GM19372 (cell line): ENCODE measurements at regions not wholly inside any gene's neighbourhood (a gene's known extent, or its start where the extent isn't known, plus 50 kb on each side); places are given as distances from the start of the nearest gene placed in this dataset.

ENCODE experiments used
- ATAC-seq: cut with Tn5 transposase; IDR thresholded peaks from one replicate; pipeline ENCODE4 v1.9.1; 2021; ENCODE audit warnings: mild to moderate bottlenecking, low read depth, moderate library complexity; ENCODE audit not compliant: unreplicated experiment

DNA sequence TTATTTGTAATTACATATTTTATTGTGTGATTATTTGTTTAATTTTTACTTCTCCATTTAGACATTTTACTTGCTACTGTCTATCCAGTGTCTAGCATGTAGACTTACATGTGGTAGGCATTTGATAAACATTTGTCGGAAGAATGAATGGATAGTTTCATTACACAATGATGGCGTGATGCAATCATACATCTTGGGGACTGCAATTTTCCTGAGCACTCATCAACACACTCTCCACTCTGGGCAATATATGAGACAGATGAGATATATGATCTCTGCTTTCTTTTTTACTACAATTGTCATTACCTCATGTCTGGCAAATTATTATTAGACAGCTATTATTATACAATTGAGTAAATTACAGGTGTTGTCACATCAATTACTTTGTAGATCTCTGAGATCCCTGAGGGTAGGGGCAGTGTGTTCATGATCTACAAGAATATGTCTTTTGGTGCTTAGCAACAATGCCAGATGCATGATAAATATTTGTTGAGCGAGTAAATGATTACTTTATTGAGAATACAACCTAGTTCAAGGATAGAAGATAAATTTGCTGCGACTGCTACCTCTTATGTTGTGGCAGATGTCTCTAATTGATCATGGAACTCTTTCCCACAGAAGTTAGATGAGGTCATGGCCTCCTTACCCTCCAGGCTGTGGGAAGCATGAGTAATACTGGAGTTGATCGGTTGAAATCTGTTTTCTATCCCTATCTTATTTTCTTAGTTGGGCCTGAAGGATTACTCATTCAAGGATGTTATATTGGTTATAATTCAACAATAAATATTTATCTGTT lies 416.0 kb downstream of the LRIG3 start:
- ATAC-seq: no peak

DNA sequence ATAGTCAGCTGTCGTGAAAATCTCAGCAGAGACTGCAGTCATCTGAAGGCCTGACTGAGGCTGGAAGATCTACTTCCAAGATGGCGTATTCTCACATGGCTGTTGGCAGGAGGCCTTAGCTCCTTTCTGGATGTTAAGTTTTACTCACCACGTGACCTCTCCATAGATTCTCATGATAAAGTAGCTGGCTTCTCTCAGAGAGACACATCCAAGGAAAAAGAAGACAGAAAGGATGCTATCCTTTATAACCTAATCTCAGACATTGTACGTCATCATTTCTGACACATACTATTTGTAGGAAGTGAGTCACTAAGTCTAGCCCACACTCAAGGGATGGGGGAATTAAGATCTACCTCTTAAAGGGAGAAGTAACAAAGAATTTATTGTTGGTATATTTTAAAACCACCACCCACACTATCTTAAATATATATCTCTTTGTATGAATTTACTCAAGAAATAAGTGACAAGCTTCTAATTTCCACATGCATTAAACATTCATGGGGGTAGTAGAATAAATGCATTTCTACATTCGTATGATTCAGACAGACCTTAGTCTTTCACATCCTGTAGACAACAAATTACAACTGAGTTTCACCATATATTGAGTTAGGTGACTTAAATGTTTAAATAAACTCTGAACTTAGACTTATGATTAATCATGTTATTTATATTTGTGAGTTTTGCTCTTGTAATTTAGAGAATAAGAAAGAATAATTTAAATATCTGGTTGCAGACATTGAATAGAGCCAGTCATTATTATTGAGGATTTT lies 411.0 kb downstream of the LRIG3 start:
- no peak for ATAC-seq

DNA sequence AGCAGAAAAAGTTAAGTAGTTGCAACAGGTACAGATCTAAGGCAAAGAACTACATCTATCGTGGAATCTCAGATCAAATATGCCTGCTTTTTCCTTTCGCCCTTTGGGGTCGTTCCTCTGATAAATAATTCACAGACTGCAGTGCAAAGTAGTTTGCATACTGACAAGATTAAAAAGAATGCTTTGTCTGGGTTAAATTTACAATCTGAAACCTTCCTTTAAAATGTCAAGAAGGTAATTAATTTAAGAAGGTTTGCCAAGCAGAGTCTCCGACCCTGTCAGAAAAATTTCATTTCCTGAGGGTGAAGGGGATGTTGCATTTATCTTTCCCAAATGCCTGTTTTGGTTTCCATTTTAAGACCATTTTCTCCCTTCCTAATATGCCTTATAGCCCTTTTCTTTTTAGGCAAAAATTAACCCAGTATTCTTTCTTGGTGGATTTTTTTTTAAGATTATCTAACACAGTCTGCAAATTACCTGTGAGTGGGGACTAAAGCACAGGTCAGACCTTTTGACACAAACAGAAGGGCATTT lies 406.9 kb downstream of the LRIG3 start:
- no peak for ATAC-seq

DNA sequence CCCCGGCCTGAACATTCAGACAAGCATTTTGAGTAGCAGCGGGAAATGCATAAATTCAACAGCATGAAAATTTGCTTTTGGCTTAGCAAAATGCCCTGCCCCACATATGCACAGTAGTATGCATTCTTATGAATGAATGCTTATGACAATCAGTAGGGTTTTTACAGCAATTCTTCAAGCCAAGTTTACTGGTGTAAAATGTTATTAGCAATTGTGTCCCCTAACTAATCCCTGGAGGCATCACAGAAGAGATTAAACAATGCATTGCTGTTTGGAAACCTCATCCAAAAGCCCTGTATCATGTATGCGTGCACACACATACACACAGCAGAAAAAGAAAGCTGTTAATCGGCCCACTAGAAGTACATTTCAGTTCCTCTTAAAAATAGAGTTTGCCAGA lies 406.5 kb downstream of the LRIG3 start:
- no peak for ATAC-seq

GRCh38 chr12:58519839-58520238 lies 400.5 kb downstream of the LRIG3 start:
- no peak for ATAC-seq

DNA sequence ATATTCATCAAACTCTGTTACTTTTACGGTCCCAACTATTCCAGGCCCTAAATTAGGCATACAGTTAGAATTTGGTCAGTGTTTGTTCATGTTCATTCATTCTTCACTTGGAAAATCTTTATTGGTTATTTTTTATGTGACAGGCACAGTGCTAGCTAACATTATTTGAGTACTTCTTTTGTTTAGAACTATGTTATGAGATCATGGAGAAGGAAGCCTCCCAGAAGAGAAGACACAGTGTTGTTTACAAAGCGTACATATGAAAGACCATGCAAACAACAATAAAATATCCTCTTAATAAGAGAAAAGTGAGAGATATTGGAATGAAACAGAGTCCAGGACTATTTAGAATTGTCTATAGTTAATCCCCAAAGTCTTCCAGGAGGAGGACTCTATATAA lies 399.2 kb downstream of the LRIG3 start:
- ATAC-seq: no peak

DNA sequence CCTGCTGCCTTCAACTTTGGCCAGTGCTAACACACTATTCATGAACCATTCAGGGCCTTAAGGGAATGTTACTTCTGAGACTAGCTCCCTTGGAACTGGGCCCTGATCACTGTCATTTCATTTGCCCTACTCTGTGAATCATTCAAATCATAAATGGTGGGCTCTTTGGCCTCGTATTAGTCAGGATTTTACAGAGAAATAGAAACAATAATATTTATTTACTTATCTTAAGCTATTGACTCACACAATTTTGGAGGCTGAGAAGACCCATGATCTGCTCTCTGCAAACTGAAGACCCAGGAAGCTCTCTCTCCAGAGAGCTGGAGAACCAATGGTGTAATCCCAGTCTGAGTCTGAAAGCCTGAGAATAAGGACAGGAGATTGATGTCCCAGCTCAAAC lies 398.5 kb downstream of the LRIG3 start:
- no peak for ATAC-seq

- no peak for ATAC-seq
These were observed 396.9 kb downstream of the LRIG3 start for GRCh38 chr12:58523360-58523759.

DNA sequence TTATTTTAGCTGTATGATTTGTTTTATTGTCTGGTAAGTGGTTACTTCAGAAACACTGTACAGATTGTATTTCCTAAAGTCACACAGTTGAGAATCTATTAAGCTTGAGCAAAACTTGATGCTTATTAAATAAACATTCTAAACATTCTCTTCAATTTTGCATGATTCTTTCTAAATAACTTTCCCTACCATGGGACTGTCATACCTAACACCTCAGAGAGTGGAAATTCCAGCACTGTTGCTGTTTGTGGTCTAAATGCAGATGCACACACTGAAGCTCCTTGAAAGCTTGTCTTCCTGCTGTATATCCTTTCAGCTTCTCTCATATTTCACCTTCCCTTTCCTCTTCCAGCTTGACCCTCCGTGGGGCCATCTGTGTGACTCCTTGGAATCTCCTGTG lies 392.0 kb downstream of the LRIG3 start:
- no peak for ATAC-seq

- ATAC-seq: no peak
These were observed 391.1 kb downstream of the LRIG3 start for GRCh38 chr12:58529114-58529665.

DNA sequence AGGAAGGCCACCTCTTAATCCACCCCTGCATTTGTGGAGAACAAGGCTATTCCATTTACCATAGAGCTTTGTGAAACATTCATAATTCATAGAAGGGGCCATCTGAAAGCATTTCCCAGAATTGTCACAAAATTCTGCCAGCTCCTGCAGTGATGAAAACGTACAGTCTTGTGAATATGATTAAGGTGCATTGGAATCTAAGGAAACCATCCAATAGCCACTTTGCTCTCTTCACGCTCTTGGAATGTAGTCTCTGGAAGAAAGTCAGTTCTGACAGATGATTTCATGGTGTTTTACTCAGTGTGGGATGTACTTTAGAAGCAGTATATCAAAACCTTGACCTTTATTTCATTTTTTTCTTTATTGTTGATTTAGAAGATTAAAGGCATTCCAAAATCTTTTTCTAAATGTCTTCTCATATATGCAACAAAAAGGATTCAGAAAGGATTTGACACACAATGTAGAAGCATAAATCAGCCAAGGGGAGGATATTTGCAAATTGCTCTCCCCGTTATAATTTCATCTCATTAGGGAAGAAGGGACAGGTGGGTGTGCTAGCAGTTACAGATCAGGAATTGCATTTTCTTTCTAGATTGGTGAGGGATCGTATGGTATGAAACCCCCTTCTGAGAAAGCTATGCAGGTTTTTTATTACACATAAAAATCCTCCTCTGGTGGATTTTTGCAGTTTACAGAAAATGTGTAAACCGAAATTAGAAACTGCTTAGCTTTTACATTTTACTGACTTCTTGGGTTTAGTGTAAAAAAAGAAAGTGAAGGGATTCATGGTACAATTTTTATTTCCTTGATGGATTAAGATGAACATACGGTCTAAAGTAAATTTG lies 390.2 kb downstream of the LRIG3 start:
- ATAC-seq: no peak

- ATAC-seq: no peak
These were observed 389.6 kb downstream of the LRIG3 start for GRCh38 chr12:58530742-58531062.

DNA sequence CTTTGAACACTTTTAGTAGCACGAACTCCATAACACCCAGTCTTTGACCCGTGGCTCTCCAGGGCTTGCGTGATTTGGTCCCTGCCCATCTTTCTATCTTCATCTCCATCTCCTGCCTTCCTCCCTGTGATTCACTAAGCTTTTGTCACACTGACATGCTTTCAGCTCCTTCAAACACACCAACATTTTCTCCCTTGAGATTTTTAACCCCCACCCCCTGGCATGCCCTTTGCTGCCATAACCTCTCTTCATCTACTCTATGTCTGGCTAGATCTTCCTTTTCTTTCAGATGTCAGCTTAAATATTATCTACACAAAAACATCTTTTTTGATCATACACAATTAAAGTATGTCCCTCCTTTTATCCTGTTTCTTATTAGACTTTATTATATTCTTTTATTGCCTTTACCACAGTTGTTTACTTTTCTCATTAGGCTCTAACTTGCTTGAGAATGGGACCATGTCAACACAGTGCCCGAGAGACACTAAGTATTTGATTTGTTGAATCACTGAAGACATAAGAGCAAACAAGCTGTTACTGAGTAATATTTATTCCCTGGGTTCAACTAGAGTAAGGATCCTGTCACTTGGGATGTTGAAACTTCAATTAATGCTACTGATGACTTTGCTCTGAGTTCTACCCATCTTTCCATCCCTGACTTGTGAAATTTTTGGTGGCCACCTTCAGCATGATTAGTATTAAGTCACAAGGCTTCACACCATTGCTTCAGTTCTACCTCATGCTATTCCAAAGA lies 387.3 kb downstream of the LRIG3 start:
- no peak for ATAC-seq

DNA sequence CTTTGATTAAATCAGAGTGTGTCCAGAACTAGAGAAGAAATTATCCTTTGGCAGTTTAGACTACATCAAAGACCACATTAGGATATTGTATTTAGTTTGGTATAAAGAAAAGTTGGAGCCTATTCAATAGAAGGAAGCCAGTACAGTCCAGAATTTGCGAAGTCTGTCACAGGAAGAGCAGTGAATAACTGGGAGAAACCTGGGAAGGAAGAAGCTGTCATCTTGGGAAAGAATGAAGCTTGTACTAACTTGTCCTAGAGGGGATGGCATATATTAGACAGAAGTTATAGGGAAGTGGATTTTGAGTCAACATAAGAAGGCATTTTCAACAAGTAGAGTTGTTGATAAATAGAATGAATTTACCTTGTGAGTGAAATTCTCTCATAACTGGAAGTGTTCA lies 386.7 kb downstream of the LRIG3 start:
- no peak for ATAC-seq

DNA sequence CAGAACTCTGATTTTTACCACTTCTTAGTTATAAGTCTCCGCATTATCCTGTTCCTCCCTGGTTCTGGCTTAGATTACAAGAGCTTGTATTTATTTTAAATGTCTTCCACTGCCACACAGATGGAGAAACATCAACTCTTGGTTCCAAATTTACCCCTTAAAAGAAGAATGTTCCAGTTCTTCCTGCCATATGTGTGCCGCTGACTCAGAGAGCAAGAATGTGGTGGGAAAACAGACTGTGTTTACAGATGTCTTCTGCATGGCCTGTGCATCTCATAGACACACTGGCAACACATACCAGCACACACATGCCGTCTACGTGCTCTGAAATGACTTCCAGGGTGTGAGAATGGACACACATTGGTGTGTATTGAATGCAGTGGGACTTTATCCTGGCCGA lies 383.0 kb downstream of the LRIG3 start:
- no peak for ATAC-seq

DNA sequence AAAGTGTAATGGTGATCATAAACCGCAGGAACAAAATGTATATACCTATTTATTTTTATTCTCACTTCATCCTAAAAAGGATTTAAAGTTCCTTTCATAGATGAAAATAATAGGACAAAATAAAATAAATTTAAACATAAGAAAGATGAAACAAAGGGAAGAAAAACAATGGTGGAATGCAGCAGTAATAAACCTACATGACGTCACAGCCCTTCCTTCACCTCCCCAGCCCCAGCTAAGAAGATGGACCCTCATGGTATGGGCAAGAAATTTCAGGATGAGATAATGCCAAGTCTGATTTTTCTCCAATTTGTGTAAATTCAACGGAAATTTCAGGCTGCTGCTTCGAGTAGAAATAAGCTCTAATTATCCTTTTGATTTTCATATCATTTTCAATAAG lies 381.0 kb downstream of the LRIG3 start:
- no peak for ATAC-seq

- ATAC-seq: no peak
These were observed 379.6 kb downstream of the LRIG3 start for GRCh38 chr12:58540480-58541299.

- no peak for ATAC-seq
These were observed 379.0 kb downstream of the LRIG3 start for GRCh38 chr12:58541300-58541690.

DNA sequence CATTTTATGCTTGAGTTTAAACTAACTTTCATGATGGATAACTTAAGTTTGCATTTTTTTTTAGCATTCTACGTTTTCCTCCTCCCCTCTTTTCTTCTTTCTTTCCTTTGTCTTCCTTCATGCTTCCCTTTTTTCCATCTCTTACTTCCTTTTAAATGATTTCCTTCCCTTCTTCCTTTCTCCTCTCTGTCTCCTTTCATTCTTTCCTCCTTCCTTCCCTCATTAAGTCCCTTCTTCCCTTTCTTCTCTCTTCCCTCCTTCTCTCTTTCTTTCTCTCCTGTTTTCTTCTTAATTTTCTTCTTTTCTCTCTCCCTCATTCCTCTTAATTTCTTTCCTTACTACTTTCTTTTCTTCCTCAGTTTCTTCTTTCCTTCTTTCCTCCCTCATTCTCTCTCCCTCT lies 376.0 kb downstream of the LRIG3 start:
- no peak for ATAC-seq
